B cell (primary cell): ENCODE measurements at regions not wholly inside any gene's neighbourhood (a gene's known extent, or its start where the extent isn't known, plus 50 kb on each side); places are given as distances from the start of the nearest gene placed in this dataset.

Experiments used
- ATAC-seq: fragments of 200-7000 bp; cut with Tn5 transposase; one replicate; pipeline ENCODE4 v1.10.0; 2021; ENCODE audit warnings: low read depth, mild to moderate bottlenecking, moderate number of reproducible peaks, moderate library complexity
- CTCF ChIA-PET: fragments of 350-600 bp; sonication (Branson Sonifier 250); formaldehyde crosslinking; loops from one replicate; lab custom pipeline; 2021; ENCODE audit warnings: antibody characterized with exemption, inconsistent platforms; lab: Charles Lee
- POLR2A ChIA-PET: fragments of 350-600 bp; sonication (Branson Sonifier 250); formaldehyde crosslinking; loops from one replicate; lab custom pipeline; 2021; ENCODE audit warnings: antibody characterized with exemption; lab: Charles Lee
- DNase-seq: peaks from one replicate; pipeline ENCODE4 v3.0.0; 2013
- H2AFZ ChIP-seq: 2 replicates; pipeline ENCODE4 v1.6.1; 2012; ENCODE audit warnings: mild to moderate bottlenecking, low read depth, low read length; ENCODE audit not compliant: insufficient read depth, poor library complexity, severe bottlenecking
- H3K27ac ChIP-seq, 2 donors: 1 replicate in 1 of 2; 2 replicates in 1 of 2; pipeline ENCODE4 v1.5.1; 2012 to 2013; ENCODE audit warnings: low read length in 2 of 2, mild to moderate bottlenecking in 2 of 2, moderate library complexity in 1 of 2
- H3K27me3 ChIP-seq, 4 experiments: fragments of 200-600 bp in 1 of 4; sonication (generic) in 1 of 4; replicated peaks in 1 of 4; 1 replicate in 2 of 4; 2 replicates in 2 of 4; pipeline versions ENCODE4 v1.6.1 to v1.7.0; 2013 to 2016; ENCODE audit warnings: low read length in 3 of 4, mild to moderate bottlenecking in 2 of 4, mixed read lengths in 1 of 4, moderate library complexity in 1 of 4; ENCODE audit not compliant: insufficient read depth in 4 of 4, control insufficient read depth in 3 of 4; ENCODE audit errors: control extremely low read depth in 1 of 4
- H3K36me3 ChIP-seq, 2 experiments: replicated peaks in 1 of 2; 1 replicate in 1 of 2; 2 replicates in 1 of 2; pipeline versions ENCODE4 v1.6.1 to v1.7.1; 2013; ENCODE audit warnings: low read length in 1 of 2; ENCODE audit not compliant: insufficient read depth in 2 of 2, control insufficient read depth in 1 of 2; ENCODE audit errors: control extremely low read depth in 1 of 2, extremely low read depth in 1 of 2
- H3K4me1 ChIP-seq, 2 donors: fragments of 200-600 bp in 1 of 2; sonication (generic) in 1 of 2; 1 replicate in 1 of 2; 2 replicates in 1 of 2; pipeline versions ENCODE4 v1.5.1 to v1.6.1; 2013 to 2017; ENCODE audit warnings: low read length in 2 of 2; ENCODE audit not compliant: control insufficient read depth in 2 of 2, insufficient read depth in 2 of 2
- H3K4me2 ChIP-seq: replicated peaks from 2 replicates; pipeline ENCODE3; 2012; ENCODE audit warnings: mild to moderate bottlenecking, low read depth, low read length; ENCODE audit not compliant: poor library complexity, severe bottlenecking
- H3K4me3 ChIP-seq, 5 experiments: fragments of 200-600 bp in 1 of 5; sonication (generic) in 1 of 5; 1 replicate in 3 of 5; 2 replicates in 2 of 5; pipeline versions ENCODE4 v1.5.1 to v1.7.0; 2011 to 2016; ENCODE audit warnings: low read length in 4 of 5, mild to moderate bottlenecking in 4 of 5, low read depth in 2 of 5, control low read depth in 1 of 5, moderate library complexity in 1 of 5; ENCODE audit not compliant: insufficient read depth in 1 of 5; ENCODE audit errors: control extremely low read depth in 1 of 5, extremely low read depth in 1 of 5
- H3K79me2 ChIP-seq: fragments of 200-600 bp; sonication (generic); one replicate; pipeline ENCODE4 v1.6.0; 2016; ENCODE audit warnings: low read length; ENCODE audit not compliant: control insufficient read depth, insufficient read depth
- H3K9ac ChIP-seq: fragments of 200-600 bp; sonication (generic); 2 replicates; pipeline ENCODE4 v1.6.1; 2017; ENCODE audit warnings: mild to moderate bottlenecking, low read length, moderate library complexity
- H3K9me3 ChIP-seq, 3 donors: one replicate each; pipeline versions ENCODE4 v1.6.1 to v1.7.1; 2013; ENCODE audit warnings: low read length in 2 of 3; ENCODE audit not compliant: control insufficient read depth in 2 of 3, insufficient read depth in 1 of 3; ENCODE audit errors: control extremely low read depth in 1 of 3
- H4K20me1 ChIP-seq: 2 replicates; pipeline ENCODE4 v1.6.0; 2012; ENCODE audit warnings: mild to moderate bottlenecking, low read length; ENCODE audit not compliant: insufficient read depth, control insufficient read depth, poor library complexity, severe bottlenecking
- H3K27ac Mint-ChIP-seq: one replicate; pipeline ENCODE4 v1.8.0; 2021; ENCODE audit warnings: mixed read lengths
- H3K27me3 Mint-ChIP-seq: one replicate; pipeline ENCODE4 v1.8.0; 2021; ENCODE audit warnings: mixed read lengths
- H3K4me1 Mint-ChIP-seq: one replicate; pipeline ENCODE4 v1.8.0; 2021; ENCODE audit warnings: mixed read lengths
- H3K4me3 Mint-ChIP-seq: one replicate; pipeline ENCODE4 v1.8.0; 2021; ENCODE audit warnings: mixed read lengths
- H3K9me3 Mint-ChIP-seq: one replicate; pipeline ENCODE4 v1.8.0; 2022; ENCODE audit warnings: mixed read lengths; ENCODE audit not compliant: insufficient read depth
- EZH2 ChIP-seq: IDR thresholded peaks from 2 replicates; pipeline ENCODE4 v1.6.1; 2012; ENCODE audit warnings: borderline replicate concordance, low read depth, mild to moderate bottlenecking, moderate library complexity, low read length; ENCODE audit not compliant: insufficient read depth, poor library complexity, severe bottlenecking
- WGBS: methylation state at CpG from one replicate; pipeline ENCODE4 v1.1.5; 2013; ENCODE audit warnings: missing lambda C conversion rate; ENCODE audit not compliant: insufficient coverage; 5-methylcytosine and 5-hydroxymethylcytosine counted together
- intact Hi-C: fragments of 100-400 bp; cut with micrococcal nuclease; formaldehyde crosslinking; loops from one replicate; pipeline ENCODE4 v1.10.0; 2022
- TF ChIP-seq, protein P1 (sequence below): fragments of 200-600 bp; IDR thresholded peaks from one replicate; pipeline ENCODE4 v1.8.0; 2022; ENCODE audit warnings: antibody characterized with exemption, mild to moderate bottlenecking

DNA sequence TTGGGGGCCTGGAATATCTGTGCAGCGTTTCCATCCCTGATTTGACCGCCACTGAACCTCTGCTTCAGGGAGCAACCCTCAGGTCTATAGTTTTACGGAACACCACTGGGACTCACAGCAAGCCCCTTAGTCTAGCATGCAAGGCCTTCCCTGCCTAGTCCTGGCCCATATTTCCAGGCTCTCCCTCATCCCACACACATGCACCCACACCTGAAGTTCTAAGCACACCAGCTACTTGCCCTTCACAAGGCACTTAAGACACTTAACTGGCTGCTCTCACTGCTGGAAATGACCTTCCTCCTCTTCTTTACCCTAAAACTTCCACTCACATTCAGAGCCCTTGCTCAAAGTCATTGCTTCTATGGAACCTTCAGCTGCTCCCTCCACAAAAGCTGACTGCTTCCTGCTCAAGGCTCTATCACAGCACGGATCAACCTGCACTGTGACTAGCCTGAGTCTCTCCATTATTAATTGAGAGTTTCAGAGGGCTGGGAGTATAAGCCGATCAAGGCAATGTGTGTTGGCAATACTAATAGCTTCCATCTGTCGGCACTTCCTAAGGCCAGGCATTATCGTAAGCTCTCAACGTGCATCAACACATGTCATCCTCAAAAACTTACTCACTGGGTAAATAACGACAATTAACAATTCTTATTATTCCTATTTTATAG, 84.3 kb downstream of the RRAGC start:
- Mint-ChIP-seq H3K27ac (no peak overlapping the region), H3K27me3 (peaks cover 16% of the 10 kb centered on the region), H3K4me3 (no peak overlapping the region), H3K9me3 (no peaks in the 10 kb centered on the region), H3K4me1 (no peaks in the 10 kb centered on the region)
- 88% methylated on average over 7 of the region's 9 CpGs for WGBS
- Histone ChIP-seq H3K9me3 (no peaks in the 10 kb centered on the region), H3K9ac (no peak overlapping the region), H3K4me1 (no peaks in the 10 kb centered on the region), H3K4me2 (no peak overlapping the region), H3K36me3 (no peaks in the 10 kb centered on the region), H3K79me2 (no peaks in the 10 kb centered on the region), H3K4me3 (no peak overlapping the region), H3K27ac (no peak overlapping the region), H3K27me3 (peaks cover 0 to 5% (median 0%) of the 10 kb centered on the region in 4 experiments), H4K20me1 (no peaks in the 10 kb centered on the region), H2AFZ (no peak overlapping the region)
- TF ChIP-seq, protein P1, sequence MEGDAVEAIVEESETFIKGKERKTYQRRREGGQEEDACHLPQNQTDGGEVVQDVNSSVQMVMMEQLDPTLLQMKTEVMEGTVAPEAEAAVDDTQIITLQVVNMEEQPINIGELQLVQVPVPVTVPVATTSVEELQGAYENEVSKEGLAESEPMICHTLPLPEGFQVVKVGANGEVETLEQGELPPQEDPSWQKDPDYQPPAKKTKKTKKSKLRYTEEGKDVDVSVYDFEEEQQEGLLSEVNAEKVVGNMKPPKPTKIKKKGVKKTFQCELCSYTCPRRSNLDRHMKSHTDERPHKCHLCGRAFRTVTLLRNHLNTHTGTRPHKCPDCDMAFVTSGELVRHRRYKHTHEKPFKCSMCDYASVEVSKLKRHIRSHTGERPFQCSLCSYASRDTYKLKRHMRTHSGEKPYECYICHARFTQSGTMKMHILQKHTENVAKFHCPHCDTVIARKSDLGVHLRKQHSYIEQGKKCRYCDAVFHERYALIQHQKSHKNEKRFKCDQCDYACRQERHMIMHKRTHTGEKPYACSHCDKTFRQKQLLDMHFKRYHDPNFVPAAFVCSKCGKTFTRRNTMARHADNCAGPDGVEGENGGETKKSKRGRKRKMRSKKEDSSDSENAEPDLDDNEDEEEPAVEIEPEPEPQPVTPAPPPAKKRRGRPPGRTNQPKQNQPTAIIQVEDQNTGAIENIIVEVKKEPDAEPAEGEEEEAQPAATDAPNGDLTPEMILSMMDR, result no peak
- TF ChIP-seq EZH2, result no peak
- ATAC-seq (no peak), DNase-seq (no peak)
- intact Hi-C loops, result no loop called here
- CTCF ChIA-PET, result no interaction called here
- POLR2A ChIA-PET, result no interaction called here

DNA sequence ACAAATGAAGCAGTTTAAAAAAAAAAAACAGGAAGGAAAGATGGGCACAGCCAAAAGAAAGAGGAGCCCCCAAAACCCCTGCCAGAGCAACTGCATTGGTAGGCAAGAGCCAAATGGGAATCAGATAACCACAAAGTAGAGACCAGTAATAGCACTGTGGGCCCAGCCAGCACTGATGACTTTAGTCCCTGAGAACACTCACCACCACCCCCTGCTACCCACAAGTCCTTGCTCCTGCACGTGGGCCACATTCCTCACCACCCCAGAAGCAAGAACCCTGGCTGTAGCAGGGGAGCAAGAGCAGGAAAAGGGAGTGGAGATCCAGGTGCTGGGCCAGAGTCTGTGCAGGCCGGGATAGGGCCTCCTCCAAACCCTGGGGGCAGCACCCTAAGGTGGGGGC, 86.1 kb downstream of the RRAGC start:
- no peak overlapping the region for H3K4me3 ChIP-seq
- no peak for DNase-seq
- no peak overlapping the region for H3K9ac ChIP-seq
- no peak for ATAC-seq
- no peaks in the 10 kb centered on the region for H3K36me3 ChIP-seq
- H3K79me2 ChIP-seq, result no peaks in the 10 kb centered on the region
- Mint-ChIP-seq H3K4me1 (no peaks in the 10 kb centered on the region), H3K4me3 (no peak overlapping the region), H3K27me3 (peaks cover 10% of the 10 kb centered on the region), H3K9me3 (no peaks in the 10 kb centered on the region), H3K27ac (no peak overlapping the region)
- H3K4me2 ChIP-seq, result no peak overlapping the region
- TF ChIP-seq, protein P1, result no peak
- no peak for TF ChIP-seq EZH2
- H3K9me3 ChIP-seq, result no peaks in the 10 kb centered on the region
- ChIA-PET POLR2A (no interaction called here), CTCF (no interaction called here)
- peaks cover 0 to 5% (median 0%) of the 10 kb centered on the region in 4 experiments for H3K27me3 ChIP-seq
- intact Hi-C loops, result no loop called here
- H3K4me1 ChIP-seq, result no peaks in the 10 kb centered on the region
- 85% methylated on average over 1 of the region's 2 CpGs for WGBS
- no peak overlapping the region for H2AFZ ChIP-seq
- no peaks in the 10 kb centered on the region for H4K20me1 ChIP-seq
- no peak overlapping the region for H3K27ac ChIP-seq
